HG02642 (cell line): ENCODE measurements at regions not wholly inside any gene's neighbourhood (a gene's known extent, or its start where the extent isn't known, plus 50 kb on each side); places are given as distances from the start of the nearest gene placed in this dataset.

Experiments
- ATAC-seq: cut with Tn5 transposase; IDR thresholded peaks from one replicate; pipeline ENCODE4 v1.9.1; 2021; ENCODE audit warnings: mild to moderate bottlenecking; ENCODE audit not compliant: unreplicated experiment, poor library complexity

- no peak for ATAC-seq
Measured at GRCh38 chr7:34452363-34452762, 205.7 kb upstream of the NPSR1 start.

GRCh38 chr7:34453150-34453549, 204.9 kb upstream of the NPSR1 start:
- ATAC-seq: no peak

- ATAC-seq: no peak
Measured at GRCh38 chr7:34454381-34454780, 203.6 kb upstream of the NPSR1 start.

GRCh38 chr7:34457329-34457728, 200.7 kb upstream of the NPSR1 start:
- no peak for ATAC-seq

GRCh38 chr7:34463830-34464229, 194.2 kb upstream of the NPSR1 start:
- ATAC-seq: no peak

- ATAC-seq: no peak
Measured at GRCh38 chr7:34471844-34472243, 186.2 kb upstream of the NPSR1 start.

GRCh38 chr7:34486371-34486770, 171.6 kb upstream of the NPSR1 start:
- ATAC-seq: no peak

GRCh38 chr7:34487391-34488115, 170.5 kb upstream of the NPSR1 start:
- no peak for ATAC-seq

GRCh38 chr7:34488766-34489165, 169.3 kb upstream of the NPSR1 start:
- no peak for ATAC-seq

- no peak for ATAC-seq
Measured at GRCh38 chr7:34491899-34492298, 166.1 kb upstream of the NPSR1 start.

- ATAC-seq: no peak
Measured at GRCh38 chr7:34493752-34494151, 164.3 kb upstream of the NPSR1 start.

GRCh38 chr7:34497153-34497777, 160.8 kb upstream of the NPSR1 start:
- no peak for ATAC-seq

GRCh38 chr7:34501156-34501555, 156.9 kb upstream of the NPSR1 start:
- no peak for ATAC-seq

- no peak for ATAC-seq
Measured at GRCh38 chr7:34507191-34507590, 150.8 kb upstream of the NPSR1 start.

GRCh38 chr7:34523226-34523918, 134.6 kb upstream of the NPSR1 start:
- no peak for ATAC-seq

- ATAC-seq: no peak
Measured at GRCh38 chr7:34530259-34530658, 127.8 kb upstream of the NPSR1 start.

GRCh38 chr7:34539003-34539402, 119.0 kb upstream of the NPSR1 start:
- no peak for ATAC-seq

- no peak for ATAC-seq
Measured at GRCh38 chr7:34544621-34545020, 113.4 kb upstream of the NPSR1 start.

GRCh38 chr7:34550996-34551395, 107.0 kb upstream of the NPSR1 start:
- no peak for ATAC-seq

GRCh38 chr7:34552502-34552901, 105.5 kb upstream of the NPSR1 start:
- no peak for ATAC-seq

GRCh38 chr7:34558022-34558421, 100.0 kb upstream of the NPSR1 start:
- no peak for ATAC-seq

GRCh38 chr7:34564091-34564490, 93.9 kb upstream of the NPSR1 start:
- ATAC-seq: no peak
